ENCODE measurements at regions not wholly inside any gene's neighbourhood (a gene's known extent, or its start where the extent isn't known, plus 50 kb on each side); places are given as distances from the start of the nearest gene placed in this dataset.

DNA sequence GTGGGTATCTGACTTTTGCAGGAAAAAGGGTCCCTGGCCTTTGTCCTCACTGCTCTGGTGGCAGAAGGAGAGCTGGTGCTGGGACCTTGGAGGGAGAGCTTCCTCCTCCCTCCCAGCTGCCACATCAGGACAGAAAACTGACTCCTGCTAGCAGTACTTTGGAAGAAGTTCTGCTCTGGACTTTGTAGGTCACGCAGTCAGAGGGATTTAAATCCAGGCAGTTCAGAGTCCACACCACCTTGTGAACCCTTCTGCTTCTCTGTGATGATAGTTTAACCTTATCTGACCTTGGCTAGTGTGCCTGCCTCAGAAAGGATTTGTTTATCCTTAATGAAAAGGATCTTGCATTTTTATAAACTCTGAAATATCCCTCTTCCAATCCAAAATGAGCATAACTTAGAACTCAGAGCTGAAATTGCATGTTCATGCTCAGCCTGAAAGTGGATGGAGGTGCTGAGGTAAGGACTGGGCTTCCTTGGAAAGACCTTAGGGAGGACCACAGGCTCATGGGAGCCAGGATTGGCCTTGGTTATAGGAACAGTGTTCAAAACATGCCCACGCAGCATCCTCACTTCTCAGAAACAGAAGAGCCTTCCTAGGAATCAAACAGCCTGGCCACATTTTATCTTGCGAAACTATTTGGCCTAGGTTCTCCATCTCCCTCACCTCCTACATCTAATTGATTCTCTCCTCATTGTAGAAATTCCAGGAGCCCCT, 123.9 kb upstream of the SASH1 start:
- Histone ChIP-seq H3K27me3 (no peaks in the 10 kb centered on the region), H3K4me1 (peaks cover 0 to 5% of the 10 kb centered on the region in 2 donors), H3K27ac (peak overlapping the region in 1 of 2 donors; percentile 6), H3K4me3 (no peak overlapping the region), H3K36me3 (no peaks in the 10 kb centered on the region), H3K9me3 (no peaks in the 10 kb centered on the region)
- no peak for DNase-seq (ENCODE audit: low spot score in 2 of 2)
- TF ChIP-seq, protein P1, sequence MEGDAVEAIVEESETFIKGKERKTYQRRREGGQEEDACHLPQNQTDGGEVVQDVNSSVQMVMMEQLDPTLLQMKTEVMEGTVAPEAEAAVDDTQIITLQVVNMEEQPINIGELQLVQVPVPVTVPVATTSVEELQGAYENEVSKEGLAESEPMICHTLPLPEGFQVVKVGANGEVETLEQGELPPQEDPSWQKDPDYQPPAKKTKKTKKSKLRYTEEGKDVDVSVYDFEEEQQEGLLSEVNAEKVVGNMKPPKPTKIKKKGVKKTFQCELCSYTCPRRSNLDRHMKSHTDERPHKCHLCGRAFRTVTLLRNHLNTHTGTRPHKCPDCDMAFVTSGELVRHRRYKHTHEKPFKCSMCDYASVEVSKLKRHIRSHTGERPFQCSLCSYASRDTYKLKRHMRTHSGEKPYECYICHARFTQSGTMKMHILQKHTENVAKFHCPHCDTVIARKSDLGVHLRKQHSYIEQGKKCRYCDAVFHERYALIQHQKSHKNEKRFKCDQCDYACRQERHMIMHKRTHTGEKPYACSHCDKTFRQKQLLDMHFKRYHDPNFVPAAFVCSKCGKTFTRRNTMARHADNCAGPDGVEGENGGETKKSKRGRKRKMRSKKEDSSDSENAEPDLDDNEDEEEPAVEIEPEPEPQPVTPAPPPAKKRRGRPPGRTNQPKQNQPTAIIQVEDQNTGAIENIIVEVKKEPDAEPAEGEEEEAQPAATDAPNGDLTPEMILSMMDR (IDR thresholded peaks at IDR 0.05) = no peak
- intact Hi-C loops (cut with DNase I) = no loop called here

DNA sequence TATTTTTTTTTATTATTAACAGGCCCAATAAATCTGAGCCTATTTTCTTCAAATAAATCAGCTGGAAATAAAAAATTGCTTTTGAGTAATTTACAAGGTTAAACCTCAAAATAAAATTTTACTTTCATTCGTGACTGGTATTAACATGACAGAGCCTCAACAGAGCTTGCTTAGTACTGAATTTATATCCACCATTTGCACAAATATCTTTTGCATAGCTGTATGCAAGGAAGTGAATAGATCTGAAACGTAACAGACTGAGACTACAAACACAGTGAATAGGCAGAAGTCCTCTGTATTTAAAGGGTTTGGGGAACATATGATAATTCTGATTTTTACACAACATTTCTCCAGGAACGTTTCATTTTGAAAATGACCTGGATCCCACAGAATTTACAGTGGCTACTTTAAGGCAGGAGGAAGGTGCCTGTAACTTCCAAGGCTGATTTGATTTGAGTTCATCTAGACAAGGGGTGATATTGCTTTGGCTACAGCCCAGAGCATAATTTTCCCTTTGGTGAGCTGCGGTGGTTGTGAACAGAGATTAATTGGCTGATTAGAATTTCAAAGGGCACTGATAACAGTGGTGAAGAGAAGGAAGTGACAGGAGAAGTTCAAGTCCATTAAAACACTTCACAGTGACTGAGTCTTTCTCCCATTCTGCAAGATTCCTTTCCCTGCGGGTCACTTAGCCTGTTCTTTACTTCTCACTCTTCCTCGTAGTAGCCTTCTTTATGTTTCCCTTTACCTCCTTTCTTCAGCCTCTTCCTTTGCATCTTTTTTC, 121.2 kb upstream of the SASH1 start:
- H3K27ac ChIP-seq = no peak overlapping the region
- H3K27me3 ChIP-seq = no peaks in the 10 kb centered on the region
- DNase-seq (ENCODE audit: low spot score in 2 of 2) = no peak
- no peak overlapping the region for H3K4me3 ChIP-seq
- TF ChIP-seq, protein P1 (IDR thresholded peaks at IDR 0.05) = no peak
- H3K36me3 ChIP-seq = no peaks in the 10 kb centered on the region
- peaks cover 0 to 5% of the 10 kb centered on the region in 2 donors for H3K4me1 ChIP-seq
- intact Hi-C loops (cut with DNase I) = no loop called here
- no peaks in the 10 kb centered on the region for H3K9me3 ChIP-seq

DNA sequence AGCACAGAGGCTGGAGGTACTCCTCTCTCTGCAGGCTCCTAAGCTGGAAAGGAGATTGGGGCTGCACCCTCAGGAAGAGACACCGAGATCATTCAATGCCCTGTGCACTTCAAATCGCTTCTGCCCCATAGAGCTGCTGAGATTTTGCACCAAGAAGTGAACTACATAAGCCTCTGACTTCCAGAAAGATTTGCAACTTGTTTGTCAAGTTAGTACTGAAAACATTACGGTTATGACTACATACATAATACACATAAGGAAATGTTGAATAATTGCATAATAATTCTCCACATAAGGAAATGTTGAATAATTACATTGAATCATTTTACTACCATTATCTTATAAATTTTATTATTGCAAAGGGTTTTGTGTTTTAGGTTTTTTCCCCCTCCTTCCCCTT, 120.3 kb upstream of the SASH1 start:
- no peak for DNase-seq (ENCODE audit: low spot score in 2 of 2)
- TF ChIP-seq, protein P1 (IDR thresholded peaks at IDR 0.05) = no peak
- Histone ChIP-seq H3K4me1 (peaks cover 0 to 5% of the 10 kb centered on the region in 2 donors), H3K4me3 (no peak overlapping the region), H3K36me3 (no peaks in the 10 kb centered on the region), H3K9me3 (no peaks in the 10 kb centered on the region), H3K27me3 (no peaks in the 10 kb centered on the region), H3K27ac (no peak overlapping the region)
- intact Hi-C loops (cut with DNase I) = no loop called here

DNA sequence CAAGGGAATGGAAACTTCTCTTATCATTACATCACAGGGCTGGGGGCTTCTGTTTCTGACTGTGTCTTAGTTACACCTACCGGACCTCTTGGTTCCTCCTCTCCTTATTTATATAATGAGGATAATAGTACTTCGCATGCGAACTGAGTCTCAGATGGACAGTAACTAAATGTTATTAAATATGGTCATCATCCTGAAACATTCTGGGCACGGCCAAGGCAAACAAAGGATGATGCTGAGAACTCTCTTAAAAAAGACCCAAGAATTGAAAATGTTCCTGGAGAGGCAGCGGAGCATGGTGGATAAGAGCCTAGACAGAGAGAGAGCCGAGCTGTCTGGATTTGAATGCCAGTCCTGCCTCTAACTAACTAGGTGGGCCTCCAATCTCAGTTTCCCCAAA, 119.8 kb upstream of the SASH1 start:
- no peak for DNase-seq (ENCODE audit: low spot score in 2 of 2)
- peaks cover 0 to 5% of the 10 kb centered on the region in 2 donors for H3K4me1 ChIP-seq
- intact Hi-C loops (cut with DNase I) = no loop called here
- no peak overlapping the region for H3K27ac ChIP-seq
- no peaks in the 10 kb centered on the region for H3K9me3 ChIP-seq
- no peak overlapping the region for H3K4me3 ChIP-seq
- no peaks in the 10 kb centered on the region for H3K27me3 ChIP-seq
- no peaks in the 10 kb centered on the region for H3K36me3 ChIP-seq
- TF ChIP-seq, protein P1 (IDR thresholded peaks at IDR 0.05) = no peak

DNA sequence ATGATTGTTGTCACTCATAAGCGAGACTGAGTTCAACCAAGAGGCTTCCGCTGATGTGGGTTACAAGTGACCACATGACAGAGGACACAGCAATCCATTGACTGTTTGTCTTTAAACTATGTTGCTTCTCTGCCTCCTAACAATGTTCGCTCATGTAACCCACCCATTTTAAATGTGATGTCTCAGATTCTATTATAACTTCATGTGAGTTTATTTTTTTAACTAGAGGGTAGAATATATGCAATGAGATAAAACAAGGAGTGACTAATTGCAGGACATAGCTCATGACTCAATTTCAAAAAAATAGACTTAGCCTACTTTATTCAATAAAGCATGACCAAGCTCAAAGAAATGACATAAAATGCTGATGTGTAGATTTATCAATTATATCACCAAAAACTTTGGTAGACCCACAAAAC, 119.2 kb upstream of the SASH1 start:
- no peak overlapping the region for H3K27ac ChIP-seq
- TF ChIP-seq, protein P1 (IDR thresholded peaks at IDR 0.05) = no peak
- intact Hi-C loops (cut with DNase I) = no loop called here
- H3K36me3 ChIP-seq = no peaks in the 10 kb centered on the region
- no peak overlapping the region for H3K4me3 ChIP-seq
- DNase-seq (ENCODE audit: low spot score in 2 of 2) = no peak
- no peaks in the 10 kb centered on the region for H3K9me3 ChIP-seq
- H3K27me3 ChIP-seq = no peaks in the 10 kb centered on the region
- peaks cover 0 to 4% of the 10 kb centered on the region in 2 donors for H3K4me1 ChIP-seq

Measured in ascending aorta (tissue), 2 donors.